B cell (primary cell): ENCODE measurements at regions not wholly inside any gene's neighbourhood (a gene's known extent, or its start where the extent isn't known, plus 50 kb on each side); places are given as distances from the start of the nearest gene placed in this dataset.

Experiments used
- EZH2 ChIP-seq: IDR thresholded peaks from 2 replicates; pipeline ENCODE4 v1.6.1; 2012; ENCODE audit warnings: borderline replicate concordance, low read depth, mild to moderate bottlenecking, moderate library complexity, low read length; ENCODE audit not compliant: insufficient read depth, poor library complexity, severe bottlenecking
- TF ChIP-seq, protein P1 (sequence below): fragments of 200-600 bp; IDR thresholded peaks from one replicate; pipeline ENCODE4 v1.8.0; 2022; ENCODE audit warnings: antibody characterized with exemption, mild to moderate bottlenecking

DNA sequence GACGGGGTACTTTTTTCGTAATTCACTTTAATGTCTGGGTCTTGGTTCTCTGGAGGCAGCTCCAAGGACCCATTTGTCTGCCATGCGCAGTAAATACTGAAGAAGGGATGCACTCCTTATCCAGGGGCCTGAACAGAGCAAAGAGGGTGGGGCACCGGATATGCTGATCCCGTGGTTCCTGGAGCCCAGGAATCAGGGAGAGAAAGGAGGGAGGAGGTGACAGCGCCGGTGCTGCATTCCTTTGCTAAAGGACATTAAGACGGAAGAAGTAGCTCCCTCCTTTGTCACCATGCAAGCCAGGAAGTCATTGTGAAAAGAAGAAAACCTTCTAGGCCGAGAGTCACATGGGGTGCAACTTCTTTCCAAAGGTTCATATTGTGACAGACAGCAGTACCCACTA is 1057.7 kb downstream of the VRK1 start:
- TF ChIP-seq, protein P1, sequence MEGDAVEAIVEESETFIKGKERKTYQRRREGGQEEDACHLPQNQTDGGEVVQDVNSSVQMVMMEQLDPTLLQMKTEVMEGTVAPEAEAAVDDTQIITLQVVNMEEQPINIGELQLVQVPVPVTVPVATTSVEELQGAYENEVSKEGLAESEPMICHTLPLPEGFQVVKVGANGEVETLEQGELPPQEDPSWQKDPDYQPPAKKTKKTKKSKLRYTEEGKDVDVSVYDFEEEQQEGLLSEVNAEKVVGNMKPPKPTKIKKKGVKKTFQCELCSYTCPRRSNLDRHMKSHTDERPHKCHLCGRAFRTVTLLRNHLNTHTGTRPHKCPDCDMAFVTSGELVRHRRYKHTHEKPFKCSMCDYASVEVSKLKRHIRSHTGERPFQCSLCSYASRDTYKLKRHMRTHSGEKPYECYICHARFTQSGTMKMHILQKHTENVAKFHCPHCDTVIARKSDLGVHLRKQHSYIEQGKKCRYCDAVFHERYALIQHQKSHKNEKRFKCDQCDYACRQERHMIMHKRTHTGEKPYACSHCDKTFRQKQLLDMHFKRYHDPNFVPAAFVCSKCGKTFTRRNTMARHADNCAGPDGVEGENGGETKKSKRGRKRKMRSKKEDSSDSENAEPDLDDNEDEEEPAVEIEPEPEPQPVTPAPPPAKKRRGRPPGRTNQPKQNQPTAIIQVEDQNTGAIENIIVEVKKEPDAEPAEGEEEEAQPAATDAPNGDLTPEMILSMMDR: no peak
- TF ChIP-seq EZH2: no peak
